ENCODE measurements at regions not wholly inside any gene's neighbourhood (a gene's known extent, or its start where the extent isn't known, plus 50 kb on each side); places are given as distances from the start of the nearest gene placed in this dataset.
"Not testable (repeated sequence)": the region's sequence is repeated elsewhere in the genome, so short reads cannot be mapped to it uniquely, and the experiment has no call there.

DNA sequence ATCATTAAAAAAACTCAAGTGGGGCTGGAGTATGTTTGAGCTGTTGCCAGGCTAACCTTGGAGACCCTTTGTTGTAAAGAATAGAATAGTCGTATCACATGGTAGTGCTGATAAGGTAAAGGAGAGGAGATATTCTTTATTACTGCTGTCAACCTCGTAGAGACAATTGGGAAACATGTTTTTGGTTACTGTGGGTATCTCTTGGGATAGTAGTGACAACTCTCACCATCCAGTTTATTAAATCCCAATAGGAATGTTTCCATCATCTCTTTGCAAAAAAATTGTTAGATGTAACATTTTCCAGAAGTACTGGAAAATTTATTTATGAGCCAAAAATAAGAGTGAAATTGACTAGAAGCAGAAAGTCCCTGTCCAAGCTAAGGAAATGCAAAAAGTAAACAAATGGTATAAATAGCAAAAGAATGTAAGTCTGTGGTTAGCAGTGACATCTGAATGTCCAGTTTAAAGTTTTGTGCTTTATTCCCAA is 829.3 kb upstream of the CITED2 start:
- no peak for DNase-seq

GRCh38 chr6:140202964-140203515 is 828.6 kb upstream of the CITED2 start:
- DNase-seq = no peak

GRCh38 chr6:140201787-140202458 is 827.5 kb upstream of the CITED2 start:
- no peak for DNase-seq

DNA sequence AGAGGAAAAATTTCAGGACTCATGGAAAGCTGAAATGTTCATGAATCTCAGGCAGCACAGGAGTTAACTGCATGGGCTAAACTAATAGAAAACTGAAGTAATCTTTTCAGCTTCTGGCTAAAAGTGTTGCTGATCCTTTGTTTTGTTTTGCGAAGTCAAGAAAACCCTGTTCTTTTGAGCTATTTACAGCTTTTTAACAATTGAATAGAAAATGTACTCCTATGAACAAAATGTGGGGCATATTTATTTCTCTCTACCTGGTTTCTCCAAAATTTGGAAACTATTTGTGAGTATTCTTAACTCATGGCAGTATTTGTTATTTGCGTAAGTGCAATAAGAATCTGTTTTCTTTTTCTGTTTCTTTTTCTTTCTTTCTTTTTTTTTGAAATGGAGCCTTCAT is 818.8 kb upstream of the CITED2 start:
- no peak for DNase-seq

GRCh38 chr6:140192018-140192417 is 817.6 kb upstream of the CITED2 start:
- no peak for DNase-seq

- not testable (repeated sequence) for DNase-seq
Observed at GRCh38 chr6:140189263-140189662, 814.8 kb upstream of the CITED2 start.

GRCh38 chr6:140185991-140186390 is 811.5 kb upstream of the CITED2 start:
- no peak for DNase-seq

DNA sequence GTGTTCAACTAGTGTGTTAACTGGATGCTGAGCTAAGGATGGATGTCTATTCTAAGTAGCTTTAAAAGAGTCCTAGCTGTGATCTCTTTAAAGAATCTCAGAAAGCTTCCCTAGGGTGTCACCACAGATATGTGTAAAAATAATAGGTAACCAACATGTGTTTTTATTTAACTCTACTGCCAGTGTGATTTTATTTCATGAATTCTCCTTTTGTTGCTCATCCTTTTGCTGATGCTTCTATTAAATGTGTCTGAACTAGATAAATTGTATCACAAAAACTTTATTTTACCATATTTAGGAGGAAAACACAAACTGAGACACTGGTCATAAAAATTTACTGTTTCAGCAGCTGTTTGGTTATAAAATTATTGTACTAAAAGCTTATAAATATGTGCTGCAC is 809.4 kb upstream of the CITED2 start:
- DNase-seq = no peak

DNA sequence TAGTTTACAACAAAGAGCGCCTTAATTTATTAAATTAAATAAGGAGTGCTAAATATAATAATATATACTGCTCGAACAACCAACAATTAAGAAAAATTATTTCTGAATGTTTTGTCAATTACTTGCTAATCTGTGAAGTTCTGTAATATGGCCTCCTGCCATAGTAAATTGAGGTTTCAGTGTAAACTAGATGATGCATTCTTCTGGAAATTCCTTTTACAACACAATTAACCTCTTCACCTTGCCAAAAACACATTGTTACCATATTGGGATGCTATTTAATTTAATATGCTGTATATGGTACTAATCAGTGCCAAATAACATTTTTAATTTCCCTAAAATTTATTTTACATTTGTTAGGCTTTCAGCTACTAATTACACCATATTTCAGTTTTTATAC is 808.4 kb upstream of the CITED2 start:
- DNase-seq = no peak

GRCh38 chr6:140181876-140182275 is 807.4 kb upstream of the CITED2 start:
- DNase-seq = no peak

DNA sequence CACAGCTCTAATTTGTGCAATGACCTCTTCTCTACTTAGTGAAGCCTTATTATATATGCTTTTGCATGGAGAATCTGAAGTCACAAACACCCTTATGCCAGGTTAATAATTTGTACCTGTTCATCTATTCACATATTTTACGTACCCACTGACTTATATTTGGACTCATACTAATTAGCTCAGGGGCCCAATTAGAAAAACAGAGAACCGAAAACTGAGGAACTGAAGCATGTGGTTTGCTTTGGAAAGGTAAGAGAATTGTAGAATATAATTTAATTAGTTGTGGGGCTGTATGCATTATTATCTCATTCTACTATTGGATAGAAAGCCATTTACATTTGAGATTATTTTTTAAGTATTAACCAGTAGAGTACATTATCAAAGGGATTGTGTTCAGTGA is 805.9 kb upstream of the CITED2 start:
- no peak for DNase-seq

DNA sequence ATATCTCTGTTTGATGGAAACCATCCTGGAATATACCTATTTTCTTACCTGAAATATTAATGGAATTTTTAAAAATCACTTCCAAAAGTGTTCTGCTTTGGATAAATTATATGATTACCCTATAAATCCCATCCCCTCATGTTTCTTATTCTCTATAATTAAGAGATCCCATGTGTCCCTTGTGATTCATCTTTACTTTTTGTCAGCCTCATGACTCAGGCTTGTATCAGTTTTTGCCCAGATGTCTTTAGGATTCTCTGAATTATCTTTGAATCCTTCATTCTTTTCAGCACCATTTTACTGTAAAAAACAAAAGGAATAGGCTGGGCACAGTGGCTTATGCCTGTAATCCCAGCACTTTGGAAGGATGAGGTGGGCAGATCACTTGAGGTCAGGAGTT is 804.5 kb upstream of the CITED2 start:
- no peak for DNase-seq

- no peak for DNase-seq
Observed at GRCh38 chr6:140178520-140178919, 804.1 kb upstream of the CITED2 start.

- no peak for DNase-seq
Observed at GRCh38 chr6:140176306-140176705, 801.9 kb upstream of the CITED2 start.

GRCh38 chr6:140175486-140175885 is 801.0 kb upstream of the CITED2 start:
- no peak for DNase-seq

- no peak for DNase-seq
Observed at GRCh38 chr6:140174524-140174923, 800.1 kb upstream of the CITED2 start.

- DNase-seq = no peak
Observed at GRCh38 chr6:140168365-140168764, 793.9 kb upstream of the CITED2 start.

DNA sequence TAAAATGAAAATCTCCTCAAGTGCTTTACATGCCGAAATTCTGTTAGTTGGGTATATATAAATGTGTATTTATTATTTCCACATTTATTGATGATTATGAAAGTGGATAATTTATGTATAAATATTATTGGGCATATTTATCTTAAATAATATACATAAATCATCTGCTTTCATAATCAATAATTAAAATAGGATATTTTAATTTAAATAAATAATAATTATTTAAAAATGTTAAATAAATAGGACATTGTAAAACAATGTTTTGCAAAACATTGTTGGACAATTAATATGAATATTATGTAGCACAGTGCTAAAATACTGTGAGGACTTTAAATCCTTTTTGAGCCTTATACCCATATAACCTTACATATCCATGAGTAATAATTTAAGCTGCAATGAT is 786.5 kb upstream of the CITED2 start:
- DNase-seq = no peak

- DNase-seq = no peak
Observed at GRCh38 chr6:140160494-140160893, 786.0 kb upstream of the CITED2 start.

- no peak for DNase-seq
Observed at GRCh38 chr6:140156131-140156530, 781.7 kb upstream of the CITED2 start.

GRCh38 chr6:140155451-140156126 is 781.1 kb upstream of the CITED2 start:
- DNase-seq = no peak

DNA sequence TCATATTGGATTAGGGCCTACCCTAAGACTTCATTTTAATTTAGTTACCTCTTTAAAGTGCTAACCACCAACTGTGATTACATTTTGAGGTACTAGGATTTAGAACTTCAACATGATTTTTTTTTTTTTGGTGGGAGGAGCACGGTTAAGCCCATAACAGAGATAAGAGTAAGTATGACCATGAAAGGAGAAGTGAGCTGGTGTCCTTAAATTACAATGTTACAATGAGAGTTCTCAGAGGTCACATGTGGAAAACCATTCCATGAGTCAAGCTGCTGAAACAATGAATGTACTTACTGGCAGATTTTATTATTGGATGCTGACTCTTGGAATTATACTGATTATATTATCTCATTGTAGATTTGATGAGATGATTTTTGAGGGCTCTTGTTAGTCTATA is 779.3 kb upstream of the CITED2 start:
- DNase-seq = no peak

DNA sequence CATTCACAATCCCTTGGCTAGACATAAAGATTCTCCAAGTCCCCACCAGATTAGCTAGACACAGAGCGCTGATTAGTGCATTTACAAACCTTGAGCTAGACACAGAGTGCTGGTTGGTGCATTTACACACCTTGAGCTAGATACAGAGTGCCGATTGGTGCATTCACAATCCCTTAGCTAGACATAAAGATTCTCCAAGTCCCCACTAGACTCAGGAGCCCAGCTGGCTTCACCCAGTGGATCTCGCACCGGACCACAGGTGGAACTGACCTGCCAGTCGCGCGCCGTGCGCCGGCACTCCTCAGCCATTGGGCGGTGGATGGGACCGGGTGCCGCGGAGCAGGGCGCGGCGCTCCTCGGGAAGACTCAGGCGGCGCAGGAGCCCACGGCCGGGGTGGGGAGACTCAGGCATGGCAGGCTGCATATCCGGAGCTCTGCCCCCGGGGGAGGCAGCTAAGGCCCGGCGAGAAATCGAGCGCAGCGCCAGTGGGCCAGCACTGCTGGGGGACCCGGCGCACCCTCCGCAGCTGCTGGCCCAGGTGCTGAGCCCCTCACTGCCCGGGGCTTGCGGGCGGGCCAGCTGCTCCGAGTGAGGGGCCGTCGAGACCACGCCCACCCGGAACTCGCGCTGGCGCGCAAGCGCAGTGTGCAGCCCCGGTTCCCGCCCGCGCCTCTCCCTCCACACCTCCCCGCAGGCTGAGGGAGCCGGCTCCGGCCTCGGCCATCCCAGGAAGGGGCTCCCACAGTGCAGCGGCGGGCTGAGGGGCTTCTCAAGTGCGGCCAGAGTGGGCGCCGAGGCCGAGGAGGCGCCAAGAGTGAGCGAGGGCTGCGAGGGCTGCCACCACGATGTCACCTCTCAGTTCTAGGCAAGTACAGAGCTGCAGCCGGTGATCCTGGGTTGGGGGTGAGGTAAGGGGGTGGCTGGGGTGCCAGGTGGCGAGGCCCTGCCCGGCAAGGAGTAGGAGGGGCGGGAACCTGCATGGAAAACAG is 773.7 kb upstream of the CITED2 start:
- not testable (repeated sequence) for DNase-seq

Data from NCI-H510A treated with DMSO at 0.1 percent for 48 hours (cell line).